H9 (cell line): ENCODE measurements at regions not wholly inside any gene's neighbourhood (a gene's known extent, or its start where the extent isn't known, plus 50 kb on each side); places are given as distances from the start of the nearest gene placed in this dataset.

Experiments used
- DNase-seq: peaks from one replicate; pipeline ENCODE4 v3.0.0-alpha.2; 2017
- H2AFZ ChIP-seq: one replicate; pipeline ENCODE4 v1.6.1; 2013; ENCODE audit warnings: mild to moderate bottlenecking, low read length, control low read depth, moderate library complexity
- H2AK5ac ChIP-seq: 2 replicates; pipeline ENCODE4 v1.6.1; 2013; ENCODE audit warnings: low read length, control low read depth, mixed read lengths; ENCODE audit not compliant: insufficient read length
- H2BK120ac ChIP-seq: one replicate; pipeline ENCODE4 v1.6.1; 2013; ENCODE audit warnings: low read depth, mild to moderate bottlenecking, low read length, control low read depth, inconsistent platforms; ENCODE audit not compliant: poor library complexity, severe bottlenecking
- H2BK12ac ChIP-seq: 2 replicates; pipeline ENCODE4 v1.6.1; 2013; ENCODE audit warnings: low read length, control low read depth, mixed read lengths, low read depth; ENCODE audit not compliant: insufficient read length
- H2BK15ac ChIP-seq: 2 replicates; pipeline ENCODE4 v1.6.1; 2013; ENCODE audit warnings: low read depth, low read length, control low read depth
- H2BK20ac ChIP-seq: one replicate; pipeline ENCODE4 v1.6.1; 2013; ENCODE audit warnings: low read depth, mild to moderate bottlenecking, low read length, control low read depth, inconsistent platforms; ENCODE audit not compliant: poor library complexity, severe bottlenecking
- H2BK5ac ChIP-seq: 2 replicates; pipeline ENCODE4 v1.6.1; 2013; ENCODE audit warnings: low read length, control low read depth, mixed read lengths; ENCODE audit not compliant: insufficient read length
- H3K14ac ChIP-seq: 2 replicates; pipeline ENCODE4 v1.6.1; 2013; ENCODE audit warnings: low read length, control low read depth; ENCODE audit not compliant: insufficient read depth
- H3K18ac ChIP-seq: 2 replicates; pipeline ENCODE4 v1.6.1; 2013; ENCODE audit warnings: low read depth, mild to moderate bottlenecking, mixed read lengths, low read length, control low read depth; ENCODE audit not compliant: insufficient read length
- H3K23ac ChIP-seq: 2 replicates; pipeline ENCODE4 v1.6.1; 2013; ENCODE audit warnings: low read length, control low read depth, mixed read lengths, low read depth; ENCODE audit not compliant: insufficient read length
- H3K23me2 ChIP-seq: 2 replicates; pipeline ENCODE4 v1.6.1; 2013; ENCODE audit warnings: low read depth, mild to moderate bottlenecking, mixed read lengths, low read length, control low read depth; ENCODE audit not compliant: insufficient read length, poor library complexity, severe bottlenecking
- H3K27ac ChIP-seq: 2 replicates; pipeline ENCODE4 v1.5.1; 2013; ENCODE audit warnings: low read length, control low read depth, mixed read lengths, low read depth; ENCODE audit not compliant: insufficient read length
- H3K27me3 ChIP-seq: 2 replicates; pipeline ENCODE4 v1.6.1; 2013; ENCODE audit warnings: low read length, control low read depth, inconsistent platforms; ENCODE audit not compliant: insufficient read depth
- H3K4ac ChIP-seq: 2 replicates; pipeline ENCODE4 v1.6.1; 2013; ENCODE audit warnings: low read depth, mild to moderate bottlenecking, control low read depth, inconsistent platforms, low read length, moderate library complexity
- H3K4me1 ChIP-seq: 2 replicates; pipeline ENCODE4 v1.6.1; 2013; ENCODE audit warnings: low read length, control low read depth, inconsistent platforms; ENCODE audit not compliant: insufficient read depth
- H3K4me2 ChIP-seq: 2 replicates; pipeline ENCODE4 v1.6.1; 2013; ENCODE audit warnings: low read length, control low read depth, mixed read lengths; ENCODE audit not compliant: insufficient read length, insufficient read depth
- H3K56ac ChIP-seq: 2 replicates; pipeline ENCODE4 v1.6.1; 2013; ENCODE audit warnings: low read depth, mild to moderate bottlenecking, mixed read lengths, low read length, control low read depth; ENCODE audit not compliant: insufficient read length
- H3K79me1 ChIP-seq: 2 replicates; pipeline ENCODE4 v1.6.1; 2013; ENCODE audit warnings: low read depth, mild to moderate bottlenecking, moderate library complexity, low read length, control low read depth, inconsistent platforms; ENCODE audit not compliant: insufficient read depth, poor library complexity, severe bottlenecking
- H3K79me2 ChIP-seq: 2 replicates; pipeline ENCODE4 v1.6.1; 2013; ENCODE audit warnings: low read length, control low read depth, inconsistent platforms; ENCODE audit not compliant: insufficient read depth
- H3K9ac ChIP-seq: 2 replicates; pipeline ENCODE4 v1.6.1; 2013; ENCODE audit warnings: low read length, control low read depth, mixed read lengths; ENCODE audit not compliant: insufficient read length; ENCODE audit errors: extremely low read depth
- H3K9me3 ChIP-seq: one replicate; pipeline ENCODE4 v1.6.1; 2013; ENCODE audit warnings: low read depth, low read length, inconsistent platforms; ENCODE audit not compliant: control insufficient read depth
- H3T11ph ChIP-seq: one replicate; pipeline ENCODE4 v1.6.1; 2013; ENCODE audit warnings: mild to moderate bottlenecking, low read length, control low read depth, inconsistent platforms
- H4K20me1 ChIP-seq: one replicate; pipeline ENCODE4 v1.6.1; 2013; ENCODE audit not compliant: control insufficient read depth, insufficient read length, insufficient read depth
- H4K5ac ChIP-seq: 2 replicates; pipeline ENCODE4 v1.6.1; 2013; ENCODE audit warnings: low read depth, mild to moderate bottlenecking, mixed read lengths, low read length, control low read depth; ENCODE audit not compliant: insufficient read length
- H4K8ac ChIP-seq: replicated peaks from 2 replicates; pipeline ENCODE4 v1.6.1; 2013; ENCODE audit warnings: low read length, control low read depth, mixed read lengths, low read depth; ENCODE audit not compliant: insufficient read length
- H4K91ac ChIP-seq: 2 replicates; pipeline ENCODE4 v1.6.1; 2013; ENCODE audit warnings: low read depth, mild to moderate bottlenecking, moderate library complexity, mixed read lengths, low read length, control low read depth; ENCODE audit not compliant: insufficient read length
- H3K27ac Mint-ChIP-seq, 3 experiments: 2 replicates in 2 of 3; 3 replicates in 1 of 3; pipeline ENCODE4 v1.8.0; 2020 to 2021; ENCODE audit warnings: mixed read lengths in 3 of 3, mild to moderate bottlenecking in 1 of 3, moderate library complexity in 1 of 3
- H3K27me3 Mint-ChIP-seq: 2 replicates; pipeline ENCODE4 v1.8.0; 2021; ENCODE audit warnings: low read depth, mild to moderate bottlenecking, moderate library complexity, mixed read lengths
- H3K36me3 Mint-ChIP-seq, 3 experiments: 2 replicates in 2 of 3; 3 replicates in 1 of 3; pipeline ENCODE4 v1.8.0; 2020 to 2021; ENCODE audit warnings: low read depth in 3 of 3, mixed read lengths in 3 of 3; ENCODE audit not compliant: insufficient read depth in 1 of 3
- H3K4me1 Mint-ChIP-seq, 2 experiments: 2 replicates each; pipeline ENCODE4 v1.8.0; 2020; ENCODE audit warnings: mixed read lengths in 2 of 2
- H3K4me3 Mint-ChIP-seq, 2 experiments: 2 replicates in 1 of 2; 3 replicates in 1 of 2; pipeline ENCODE4 v1.8.0; 2020 to 2021; ENCODE audit warnings: mild to moderate bottlenecking in 2 of 2, mixed read lengths in 2 of 2, moderate library complexity in 1 of 2
- H3K9me3 Mint-ChIP-seq, 2 experiments: 2 replicates in 1 of 2; 3 replicates in 1 of 2; pipeline ENCODE4 v1.8.0; 2020; ENCODE audit warnings: mild to moderate bottlenecking in 2 of 2, mixed read lengths in 2 of 2, moderate library complexity in 1 of 2
- CTCF ChIP-seq: fragments of 200-600 bp; sonication (generic); conservative IDR thresholded peaks from 3 replicates; pipeline ENCODE4 v1.8.0; 2021; ENCODE audit warnings: antibody characterized with exemption, mild to moderate bottlenecking
- WGBS: extraction: QIAGEN DNeasy Blood & Tissue Kit; methylation state at CpG from one replicate; pipeline ENCODE4 v1.1.7; 2013; ENCODE audit warnings: missing lambda C conversion rate, low lambda C conversion rate, mixed read lengths; ENCODE audit not compliant: insufficient read length; ENCODE audit errors: extremely low coverage; 5-methylcytosine and 5-hydroxymethylcytosine counted together

- Mint-ChIP-seq H3K27ac (no peak overlapping the region), H3K27me3 (no peaks in the 10 kb centered on the region), H3K36me3 (no peaks in the 10 kb centered on the region), H3K4me1 (peaks cover 9 to 13% of the 10 kb centered on the region in 2 experiments; a peak in 3 of 4 replicates), H3K4me3 (no peak overlapping the region), H3K9me3 (no peaks in the 10 kb centered on the region; a peak in 1 of 5 replicates)
- Histone ChIP-seq H3K27ac (no peak overlapping the region), H3K18ac (no peak overlapping the region), H2AFZ (no peak overlapping the region), H3T11ph (no peak overlapping the region), H4K8ac (no peak overlapping the region), H3K4me1 (no peaks in the 10 kb centered on the region), H3K9ac (no peak overlapping the region), H3K23me2 (no peaks in the 10 kb centered on the region), H2BK5ac (no peak overlapping the region), H3K79me2 (no peaks in the 10 kb centered on the region), H3K56ac (no peak overlapping the region), H3K4me2 (no peak overlapping the region), H2BK12ac (no peak overlapping the region), H2BK15ac (no peak overlapping the region), H3K4ac (no peak overlapping the region), H3K27me3 (no peaks in the 10 kb centered on the region), H2AK5ac (no peak overlapping the region), H4K91ac (no peak overlapping the region), H4K20me1 (no peaks in the 10 kb centered on the region), H2BK120ac (no peak overlapping the region), H2BK20ac (no peak overlapping the region), H3K79me1 (no peaks in the 10 kb centered on the region), H4K5ac (no peak overlapping the region), H3K14ac (no peak overlapping the region), H3K23ac (no peak overlapping the region), H3K9me3 (no peaks in the 10 kb centered on the region)
- no peak for DNase-seq
- TF ChIP-seq CTCF: no peak
- WGBS: no CpG with 5 or more reads among the region's 1 CpG
Measured at GRCh38 chr3:137207616-137208015, 249.8 kb downstream of the IL20RB start.
